HepG2 (cell line): ENCODE measurements at regions not wholly inside any gene's neighbourhood (a gene's known extent, or its start where the extent isn't known, plus 50 kb on each side); places are given as distances from the start of the nearest gene placed in this dataset.

ENCODE experiments used
- ADNP ChIP-seq: sonication (generic); formaldehyde crosslinking; IDR thresholded peaks from 2 replicates; pipeline ENCODE4 v1.4.0; 2020; ENCODE audit warnings: missing genetic modification reagents
- BCL6 ChIP-seq: IDR thresholded peaks from 2 replicates; pipeline ENCODE4 v1.6.1; 2016; ENCODE audit warnings: missing genetic modification reagents, missing compliant biosample characterization
- CBX2 ChIP-seq, 2 experiments: fragments of 200-600 bp in 1 of 2; sonication (generic); formaldehyde crosslinking in 1 of 2; IDR thresholded peaks; 2 replicates each; pipeline versions ENCODE4 v1.7.0 to v1.8.1; 2018 to 2022; ENCODE audit warnings: low read depth in 2 of 2, low read length in 1 of 2, mild to moderate bottlenecking in 1 of 2, missing genetic modification reagents in 1 of 2
- DMTF1 ChIP-seq: sonication (generic); formaldehyde crosslinking; IDR thresholded peaks from 2 replicates; pipeline ENCODE4 v1.4.0; 2020; ENCODE audit warnings: mild to moderate bottlenecking, missing genetic modification reagents
- ERF ChIP-seq: IDR thresholded peaks from 2 replicates; pipeline ENCODE4 v1.6.1; 2018; ENCODE audit warnings: missing biosample characterization, missing genetic modification reagents
- GTF2F1 ChIP-seq: fragments of 150-350 bp; IDR thresholded peaks from 2 replicates; pipeline ENCODE4 v1.6.1; 2014; ENCODE audit warnings: low read length
- KDM2A ChIP-seq: sonication (generic); formaldehyde crosslinking; IDR thresholded peaks from 2 replicates; pipeline ENCODE4 v1.4.0; 2020; ENCODE audit warnings: low read depth, missing genetic modification reagents, borderline replicate concordance
- MAFK ChIP-seq, 2 experiments: IDR thresholded peaks in 1 of 2; conservative IDR thresholded peaks in 1 of 2; 2 replicates each; pipeline ENCODE4 v1.6.1; 2011; ENCODE audit warnings: improper control_type of control experiment in 2 of 2, low read length in 2 of 2
- MEIS2 ChIP-seq: sonication (generic); formaldehyde crosslinking; IDR thresholded peaks from 2 replicates; pipeline ENCODE4 v1.9.0; 2021; ENCODE audit warnings: mild to moderate bottlenecking, missing genetic modification reagents
- MYC ChIP-seq: sonication (generic); formaldehyde crosslinking; IDR thresholded peaks from 2 replicates; pipeline ENCODE4 v1.9.0; 2021; ENCODE audit warnings: missing genetic modification reagents, borderline replicate concordance
- NR1H2 ChIP-seq: sonication (generic); formaldehyde crosslinking; IDR thresholded peaks from 2 replicates; pipeline ENCODE4 v1.8.1; 2022; ENCODE audit warnings: low read depth, missing genetic modification reagents, borderline replicate concordance
- RBM22 ChIP-seq: fragments of 200-400 bp; formaldehyde crosslinking; optimal IDR thresholded peaks from 2 replicates; pipeline ENCODE3; 2017; ENCODE audit warnings: mild to moderate bottlenecking, low read length, moderate library complexity
- RFX5 ChIP-seq: IDR thresholded peaks from 2 replicates; pipeline ENCODE4 v1.6.1; 2011; ENCODE audit warnings: low read depth, low read length, improper control_type of control experiment
- RORA ChIP-seq: sonication (generic); formaldehyde crosslinking; IDR thresholded peaks from 2 replicates; pipeline ENCODE4 v1.5.0; 2020; ENCODE audit warnings: mild to moderate bottlenecking, missing genetic modification reagents, moderate library complexity
- SP5 ChIP-seq: IDR thresholded peaks from 2 replicates; pipeline ENCODE4 v1.6.1; 2016; ENCODE audit warnings: low read depth, borderline replicate concordance
- SSRP1 ChIP-seq: IDR thresholded peaks from 2 replicates; pipeline ENCODE4 v1.6.1; 2016; ENCODE audit warnings: control low read depth
- ZNF224 ChIP-seq: sonication (generic); formaldehyde crosslinking; IDR thresholded peaks from 2 replicates; pipeline ENCODE4 v1.5.0; 2020; ENCODE audit warnings: mild to moderate bottlenecking, missing genetic modification reagents
- ZNF510 ChIP-seq: sonication (generic); formaldehyde crosslinking; IDR thresholded peaks from 2 replicates; pipeline ENCODE4 v1.4.0; 2020; ENCODE audit warnings: low read depth, mild to moderate bottlenecking, missing genetic modification reagents
- ZNF639 ChIP-seq: conservative IDR thresholded peaks from 2 replicates; pipeline ENCODE4 v1.6.1; 2018; ENCODE audit warnings: missing genetic modification reagents
- ZNF781 ChIP-seq: sonication (generic); formaldehyde crosslinking; IDR thresholded peaks from 2 replicates; pipeline ENCODE4 v1.5.1; 2020; ENCODE audit warnings: borderline replicate concordance, mild to moderate bottlenecking, missing genetic modification reagents; ENCODE audit errors: not compliant biosample characterization
- ZNF891 ChIP-seq: sonication (generic); formaldehyde crosslinking; IDR thresholded peaks from 2 replicates; pipeline ENCODE4 v1.5.0; 2020; ENCODE audit warnings: mild to moderate bottlenecking, missing genetic modification reagents
- ZSCAN12 ChIP-seq: sonication (generic); formaldehyde crosslinking; IDR thresholded peaks from 2 replicates; pipeline ENCODE4 v1.9.0; 2021; ENCODE audit warnings: mild to moderate bottlenecking, missing genetic modification reagents
- TF ChIP-seq, protein P1 (sequence below): sonication (generic); formaldehyde crosslinking; IDR thresholded peaks from 2 replicates; pipeline ENCODE4 v1.4.0; 2020; ENCODE audit warnings: missing genetic modification reagents, borderline replicate concordance
- TF ChIP-seq, protein P2 (sequence below), 2 experiments: sonication (generic) in 1 of 2; formaldehyde crosslinking in 1 of 2; IDR thresholded peaks; 2 replicates each; pipeline versions ENCODE4 v1.4.0 to v1.6.1; 2018 to 2020; ENCODE audit warnings: missing genetic modification reagents in 2 of 2, borderline replicate concordance in 1 of 2, low read depth in 1 of 2, mild to moderate bottlenecking in 1 of 2, missing biosample characterization in 1 of 2

DNA sequence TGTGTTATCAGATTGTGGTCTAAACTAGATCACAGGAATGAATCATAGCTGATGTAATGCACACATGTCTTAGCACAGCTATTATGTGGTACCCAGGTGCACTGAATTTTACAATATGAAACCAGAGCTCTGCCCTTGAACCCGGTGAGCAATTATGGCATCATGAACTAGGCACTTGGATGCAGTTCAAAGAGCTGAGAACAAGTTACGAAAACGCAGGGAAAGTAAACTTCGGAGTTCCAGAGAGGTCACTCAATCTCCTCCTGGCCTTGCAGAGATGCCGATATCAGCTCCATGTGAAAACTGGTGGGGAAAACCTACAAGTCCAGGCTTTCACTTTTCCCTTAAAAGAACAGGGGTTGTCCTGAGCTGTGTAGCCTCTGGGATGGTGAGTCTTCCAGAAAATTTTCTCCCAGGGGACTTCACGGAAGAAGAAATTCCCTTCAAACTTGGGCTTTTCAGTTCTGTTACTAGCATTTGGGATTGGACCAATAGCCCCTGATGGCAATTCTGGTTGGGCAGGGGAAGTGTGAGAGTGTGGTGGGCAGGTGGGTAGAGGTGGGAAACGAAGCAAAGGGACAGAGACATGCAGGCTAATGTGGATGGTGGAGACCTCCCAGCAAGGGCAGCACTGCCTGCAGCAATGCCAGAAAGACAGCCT is 71.1 kb upstream of the SH3BP4 start (continued):
- TF ChIP-seq, protein P1, sequence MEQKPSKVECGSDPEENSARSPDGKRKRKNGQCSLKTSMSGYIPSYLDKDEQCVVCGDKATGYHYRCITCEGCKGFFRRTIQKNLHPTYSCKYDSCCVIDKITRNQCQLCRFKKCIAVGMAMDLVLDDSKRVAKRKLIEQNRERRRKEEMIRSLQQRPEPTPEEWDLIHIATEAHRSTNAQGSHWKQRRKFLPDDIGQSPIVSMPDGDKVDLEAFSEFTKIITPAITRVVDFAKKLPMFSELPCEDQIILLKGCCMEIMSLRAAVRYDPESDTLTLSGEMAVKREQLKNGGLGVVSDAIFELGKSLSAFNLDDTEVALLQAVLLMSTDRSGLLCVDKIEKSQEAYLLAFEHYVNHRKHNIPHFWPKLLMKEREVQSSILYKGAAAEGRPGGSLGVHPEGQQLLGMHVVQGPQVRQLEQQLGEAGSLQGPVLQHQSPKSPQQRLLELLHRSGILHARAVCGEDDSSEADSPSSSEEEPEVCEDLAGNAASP (CRISPR knock-in tag): peak; percentile 98
- peak; percentile 84; the same call in 1 of the 2 replicates for TF ChIP-seq RORA (CRISPR knock-in tag)
- peak; percentile 18 to 39; a peak in 3 of 4 replicates for TF ChIP-seq MAFK (conservative IDR thresholded peaks at IDR 0.05 in 1 of 2, IDR thresholded peaks at IDR 0.05 in 1 of 2; ENCODE audit: low read length in 2 of 2)
- TF ChIP-seq CBX2 (IDR thresholded peaks at IDR 0.05; ENCODE audit: low read depth, low read length): no peak
- 0 out of 2 replicates have a peak, but pooled peaks have one; percentile 24 for TF ChIP-seq CBX2 (CRISPR knock-in tag; IDR thresholded peaks at IDR 0.05; ENCODE audit: low read depth)
- no peak; the same call in 1 of the 2 replicates for TF ChIP-seq ZNF639
- peak; percentile 51; the same call in 1 of the 2 replicates for TF ChIP-seq MYC
- TF ChIP-seq ZNF891: no peak
- TF ChIP-seq DMTF1 (CRISPR knock-in tag): no peak
- no peak for TF ChIP-seq ZSCAN12 (CRISPR knock-in tag)
- peak; percentile 67 for TF ChIP-seq KDM2A (CRISPR knock-in tag)
- TF ChIP-seq, protein P2, sequence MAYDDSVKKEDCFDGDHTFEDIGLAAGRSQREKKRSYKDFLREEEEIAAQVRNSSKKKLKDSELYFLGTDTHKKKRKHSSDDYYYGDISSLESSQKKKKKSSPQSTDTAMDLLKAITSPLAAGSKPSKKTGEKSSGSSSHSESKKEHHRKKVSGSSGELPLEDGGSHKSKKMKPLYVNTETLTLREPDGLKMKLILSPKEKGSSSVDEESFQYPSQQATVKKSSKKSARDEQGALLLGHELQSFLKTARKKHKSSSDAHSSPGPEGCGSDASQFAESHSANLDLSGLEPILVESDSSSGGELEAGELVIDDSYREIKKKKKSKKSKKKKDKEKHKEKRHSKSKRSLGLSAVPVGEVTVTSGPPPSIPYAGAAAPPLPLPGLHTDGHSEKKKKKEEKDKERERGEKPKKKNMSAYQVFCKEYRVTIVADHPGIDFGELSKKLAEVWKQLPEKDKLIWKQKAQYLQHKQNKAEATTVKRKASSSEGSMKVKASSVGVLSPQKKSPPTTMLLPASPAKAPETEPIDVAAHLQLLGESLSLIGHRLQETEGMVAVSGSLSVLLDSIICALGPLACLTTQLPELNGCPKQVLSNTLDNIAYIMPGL (CRISPR knock-in tag; IDR thresholded peaks at IDR 0.05; ENCODE audit: borderline replicate concordance in 1 of 2, low read depth in 1 of 2): peak; percentile 24 to 54; a peak in 2 of 4 replicates
- TF ChIP-seq ERF (CRISPR knock-in tag): peak; percentile 99
- TF ChIP-seq NR1H2: 0 out of 2 replicates have a peak, but pooled peaks have one; percentile 30
- no peak for TF ChIP-seq ADNP
- TF ChIP-seq BCL6 (CRISPR knock-in tag): peak; percentile 98
- peak; percentile 68 for TF ChIP-seq SP5 (CRISPR knock-in tag)
- no peak for TF ChIP-seq RFX5
- TF ChIP-seq RBM22: no peak
- TF ChIP-seq MEIS2 (CRISPR knock-in tag): peak; percentile 78
- TF ChIP-seq SSRP1 (CRISPR knock-in tag): peak; percentile 97
- TF ChIP-seq ZNF510: 0 out of 2 replicates have a peak, but pooled peaks have one; percentile 71
- no peak for TF ChIP-seq ZNF224 (CRISPR knock-in tag)
- TF ChIP-seq ZNF781 (CRISPR knock-in tag): peak; percentile 54
- TF ChIP-seq GTF2F1: no peak
